ENCODE measurements at regions not wholly inside any gene's neighbourhood (a gene's known extent, or its start where the extent isn't known, plus 50 kb on each side); places are given as distances from the start of the nearest gene placed in this dataset.

DNA sequence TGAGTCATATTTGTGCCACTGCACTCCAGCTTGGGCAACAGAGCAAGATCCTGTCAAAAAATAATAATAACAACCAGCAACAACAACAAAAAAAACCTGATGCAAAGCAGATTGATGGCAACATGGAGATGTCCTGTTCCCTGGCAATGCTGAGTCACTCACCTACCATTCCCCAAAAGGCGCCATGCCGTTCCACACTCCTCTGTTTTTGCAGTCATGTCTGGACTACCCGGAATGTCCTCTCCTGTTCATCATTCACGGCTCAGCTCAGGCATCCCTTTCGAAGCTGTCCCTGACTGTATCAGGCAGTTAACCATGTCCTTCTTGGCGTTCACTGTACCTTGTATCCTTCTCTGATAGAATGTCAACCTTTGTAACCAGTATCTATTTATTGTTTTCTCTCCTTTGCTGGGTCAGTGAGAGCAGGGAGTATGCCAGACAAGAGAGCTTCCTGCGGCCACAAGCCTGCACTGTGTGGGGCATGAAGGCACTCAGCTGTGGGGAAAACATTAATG lies 147.7 kb downstream of the ABCC12 start (continued):
- TF ChIP-seq, protein P1, sequence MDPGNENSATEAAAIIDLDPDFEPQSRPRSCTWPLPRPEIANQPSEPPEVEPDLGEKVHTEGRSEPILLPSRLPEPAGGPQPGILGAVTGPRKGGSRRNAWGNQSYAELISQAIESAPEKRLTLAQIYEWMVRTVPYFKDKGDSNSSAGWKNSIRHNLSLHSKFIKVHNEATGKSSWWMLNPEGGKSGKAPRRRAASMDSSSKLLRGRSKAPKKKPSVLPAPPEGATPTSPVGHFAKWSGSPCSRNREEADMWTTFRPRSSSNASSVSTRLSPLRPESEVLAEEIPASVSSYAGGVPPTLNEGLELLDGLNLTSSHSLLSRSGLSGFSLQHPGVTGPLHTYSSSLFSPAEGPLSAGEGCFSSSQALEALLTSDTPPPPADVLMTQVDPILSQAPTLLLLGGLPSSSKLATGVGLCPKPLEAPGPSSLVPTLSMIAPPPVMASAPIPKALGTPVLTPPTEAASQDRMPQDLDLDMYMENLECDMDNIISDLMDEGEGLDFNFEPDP (CRISPR knock-in tag; IDR thresholded peaks at IDR 0.05): no peak
- TF ChIP-seq MAFF (IDR thresholded peaks at IDR 0.05; ENCODE audit: low read length) (no peak), NR1H2 (CRISPR knock-in tag; IDR thresholded peaks at IDR 0.05) (no peak)

DNA sequence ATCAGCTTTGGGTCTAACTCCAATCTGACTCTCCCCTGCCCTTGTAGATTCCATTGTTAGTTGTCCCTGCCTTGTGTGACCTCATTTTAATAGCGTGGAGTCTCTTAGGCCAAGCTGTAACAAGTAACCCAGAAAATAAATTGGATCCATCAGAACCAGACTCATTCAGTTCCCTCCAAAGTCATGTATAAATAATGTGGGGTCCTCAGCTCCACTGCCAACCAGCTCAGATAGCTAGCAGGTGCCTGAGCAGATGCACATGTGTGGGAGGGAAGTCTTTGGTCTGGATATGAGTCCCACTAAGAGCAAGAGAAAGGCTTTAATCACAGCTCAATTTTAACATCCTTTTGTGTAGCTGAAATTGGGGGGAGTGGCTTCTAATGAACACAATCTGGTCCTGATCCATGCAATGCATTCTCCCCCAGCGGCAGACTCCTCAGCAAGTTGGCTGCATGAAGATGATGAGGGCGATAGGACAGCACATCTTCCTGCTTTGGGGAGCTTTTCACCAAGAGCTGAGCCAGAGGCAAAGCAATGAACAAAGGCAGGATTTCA lies 151.6 kb downstream of the ABCC12 start:
- Histone ChIP-seq H2AFZ (ENCODE audit: low read depth, low read length) (no peak overlapping the region), H3K27me3 (ENCODE audit: control insufficient read depth in 2 of 2, insufficient read depth in 2 of 2, low read length in 2 of 2) (no peaks in the 10 kb centered on the region), H3K79me2 (ENCODE audit: control insufficient read depth, insufficient read depth, low read length) (no peaks in the 10 kb centered on the region), H3K36me3 (ENCODE audit: control insufficient read depth, insufficient read depth, low read length) (no peaks in the 10 kb centered on the region), H3K9ac (ENCODE audit: insufficient read depth in 1 of 2, low read depth in 2 of 2, low read length in 2 of 2) (no peak overlapping the region), H3K9me1 (ENCODE audit: control insufficient read depth, insufficient read depth, low read length) (no peaks in the 10 kb centered on the region), H3K9me3 (replicated peaks; ENCODE audit: control insufficient read depth, insufficient read depth, low read depth, low read length) (no peaks in the 10 kb centered on the region), H4K20me1 (replicated peaks; ENCODE audit: control insufficient read depth, insufficient read depth, low read length) (no peaks in the 10 kb centered on the region), H3K4me1 (replicated peaks in 1 of 2; ENCODE audit: control insufficient read depth in 2 of 2, insufficient read depth in 2 of 2, low read length in 2 of 2) (no peaks in the 10 kb centered on the region), H3K4me2 (ENCODE audit: insufficient read depth, low read length) (no peak overlapping the region), H3K4me3 (no peak overlapping the region), H3K27ac (ENCODE audit: extremely low read depth, low read depth, low read length) (no peak overlapping the region)
- ATAC-seq: no peak
- ChIA-PET POLR2A (interaction anchor here (0.8 kb wide), 1 partner anchor 9 kb away, joined by 4 read pairs; no protein-coding TSS in a partner anchor), CTCF (ENCODE audit: low intra/inter-chr PET ratio) (no interaction called here)
- no TSS peak for BruUV-seq (replicated peaks)
- DNase-seq (ENCODE audit: extremely low read depth in 1 of 4, low spot score in 3 of 4): no peak
- no peak for FAIRE-seq
- WGBS (ENCODE audit: insufficient coverage, low coverage, missing lambda C conversion rate): 0% methylated on average over 3 of the region's 3 CpGs
- in situ Hi-C loops (cut with MboI) (no loop called here), intact Hi-C loops (cut with micrococcal nuclease) (no loop called here)
- TF ChIP-seq ZNF184 (CRISPR knock-in tag; IDR thresholded peaks at IDR 0.05) (no peak), ZNF347 (CRISPR knock-in tag; IDR thresholded peaks at IDR 0.05; ENCODE audit: low read depth) (no peak), HDAC1 (IDR thresholded peaks at IDR 0.05) (no peak), TFAM (CRISPR knock-in tag; conservative IDR thresholded peaks at IDR 0.05) (no peak), SMARCB1 (IDR thresholded peaks at IDR 0.05; ENCODE audit: insufficient read length, low read depth) (no peak)
- TF ChIP-seq, protein P2, sequence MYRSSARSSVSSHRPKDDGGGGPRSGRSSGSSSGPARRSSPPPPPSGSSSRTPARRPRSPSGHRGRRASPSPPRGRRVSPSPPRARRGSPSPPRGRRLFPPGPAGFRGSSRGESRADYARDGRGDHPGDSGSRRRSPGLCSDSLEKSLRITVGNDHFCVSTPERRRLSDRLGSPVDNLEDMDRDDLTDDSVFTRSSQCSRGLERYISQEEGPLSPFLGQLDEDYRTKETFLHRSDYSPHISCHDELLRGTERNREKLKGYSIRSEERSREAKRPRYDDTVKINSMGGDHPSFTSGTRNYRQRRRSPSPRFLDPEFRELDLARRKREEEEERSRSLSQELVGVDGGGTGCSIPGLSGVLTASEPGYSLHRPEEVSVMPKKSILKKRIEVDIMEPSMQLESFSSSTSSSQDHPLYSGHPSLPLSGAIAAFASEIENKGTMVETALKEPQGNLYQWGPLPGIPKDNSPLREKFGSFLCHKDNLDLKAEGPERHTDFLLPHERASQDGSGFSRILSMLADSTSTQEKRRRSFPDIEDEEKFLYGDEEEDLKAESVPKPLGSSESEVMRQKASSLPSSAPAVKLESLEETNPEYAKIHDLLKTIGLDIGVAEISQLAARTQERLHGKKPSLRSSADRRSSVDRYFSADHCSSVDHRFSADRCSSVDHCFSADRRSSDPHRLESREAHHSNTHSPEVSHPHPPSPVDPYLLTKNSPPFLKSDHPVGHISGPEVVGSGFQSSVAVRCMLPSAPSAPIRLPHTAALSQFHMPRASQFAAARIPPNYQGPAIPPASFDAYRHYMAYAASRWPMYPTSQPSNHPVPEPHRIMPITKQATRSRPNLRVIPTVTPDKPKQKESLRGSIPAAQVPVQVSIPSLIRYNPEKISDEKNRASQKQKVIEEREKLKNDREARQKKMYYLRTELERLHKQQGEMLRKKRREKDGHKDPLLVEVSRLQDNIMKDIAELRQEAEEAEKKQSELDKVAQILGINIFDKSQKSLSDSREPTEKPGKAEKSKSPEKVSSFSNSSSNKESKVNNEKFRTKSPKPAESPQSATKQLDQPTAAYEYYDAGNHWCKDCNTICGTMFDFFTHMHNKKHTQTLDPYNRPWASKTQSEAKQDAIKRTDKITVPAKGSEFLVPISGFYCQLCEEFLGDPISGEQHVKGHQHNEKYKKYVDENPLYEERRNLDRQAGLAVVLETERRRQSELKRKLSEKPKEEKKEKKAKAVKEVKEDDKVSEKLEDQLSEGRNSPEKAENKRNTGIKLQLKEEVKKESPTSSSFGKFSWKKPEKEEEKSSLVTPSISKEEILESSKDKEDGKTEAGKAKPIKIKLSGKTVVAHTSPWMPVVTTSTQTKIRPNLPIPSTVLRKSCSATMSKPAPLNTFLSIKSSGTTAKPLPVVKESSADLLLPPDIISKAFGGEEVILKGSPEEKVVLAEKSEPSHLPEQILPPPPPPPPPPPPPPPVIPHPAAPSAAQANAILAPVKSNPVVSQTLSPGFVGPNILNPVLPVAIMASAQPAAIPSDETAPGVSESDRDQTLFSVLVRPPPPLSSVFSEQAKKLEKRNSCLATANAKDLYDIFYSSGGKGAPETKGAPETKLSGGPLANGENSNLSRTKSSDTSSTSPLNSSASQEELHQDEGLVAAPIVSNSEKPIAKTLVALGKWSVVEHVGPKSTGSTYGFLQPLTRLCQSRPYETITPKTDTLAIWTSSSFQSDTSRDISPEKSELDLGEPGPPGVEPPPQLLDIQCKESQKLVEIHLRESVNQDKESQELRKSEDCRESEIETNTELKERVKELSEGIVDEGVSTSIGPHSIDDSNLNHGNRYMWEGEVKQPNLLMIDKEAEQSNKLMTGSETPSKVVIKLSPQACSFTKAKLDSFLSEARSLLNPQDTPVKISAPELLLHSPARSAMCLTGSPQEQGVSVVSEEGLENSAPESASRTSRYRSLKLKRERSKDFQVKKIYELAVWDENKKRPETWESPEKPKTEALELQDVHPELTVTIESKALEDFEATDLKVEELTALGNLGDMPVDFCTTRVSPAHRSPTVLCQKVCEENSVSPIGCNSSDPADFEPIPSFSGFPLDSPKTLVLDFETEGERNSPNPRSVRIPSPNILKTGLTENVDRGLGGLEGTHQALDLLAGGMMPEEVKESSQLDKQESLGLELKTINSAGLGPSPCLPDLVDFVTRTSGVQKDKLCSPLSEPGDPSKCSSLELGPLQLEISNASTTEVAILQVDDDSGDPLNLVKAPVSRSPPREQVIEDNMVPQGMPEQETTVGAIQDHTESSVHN (IDR thresholded peaks at IDR 0.05; ENCODE audit: borderline replicate concordance in 1 of 2, low read depth in 1 of 2): no peak
